GM19372 (cell line): ENCODE measurements at regions not wholly inside any gene's neighbourhood (a gene's known extent, or its start where the extent isn't known, plus 50 kb on each side); places are given as distances from the start of the nearest gene placed in this dataset.

Source experiments
- ATAC-seq: cut with Tn5 transposase; IDR thresholded peaks from one replicate; pipeline ENCODE4 v1.9.1; 2021; ENCODE audit warnings: mild to moderate bottlenecking, low read depth, moderate library complexity; ENCODE audit not compliant: unreplicated experiment

DNA sequence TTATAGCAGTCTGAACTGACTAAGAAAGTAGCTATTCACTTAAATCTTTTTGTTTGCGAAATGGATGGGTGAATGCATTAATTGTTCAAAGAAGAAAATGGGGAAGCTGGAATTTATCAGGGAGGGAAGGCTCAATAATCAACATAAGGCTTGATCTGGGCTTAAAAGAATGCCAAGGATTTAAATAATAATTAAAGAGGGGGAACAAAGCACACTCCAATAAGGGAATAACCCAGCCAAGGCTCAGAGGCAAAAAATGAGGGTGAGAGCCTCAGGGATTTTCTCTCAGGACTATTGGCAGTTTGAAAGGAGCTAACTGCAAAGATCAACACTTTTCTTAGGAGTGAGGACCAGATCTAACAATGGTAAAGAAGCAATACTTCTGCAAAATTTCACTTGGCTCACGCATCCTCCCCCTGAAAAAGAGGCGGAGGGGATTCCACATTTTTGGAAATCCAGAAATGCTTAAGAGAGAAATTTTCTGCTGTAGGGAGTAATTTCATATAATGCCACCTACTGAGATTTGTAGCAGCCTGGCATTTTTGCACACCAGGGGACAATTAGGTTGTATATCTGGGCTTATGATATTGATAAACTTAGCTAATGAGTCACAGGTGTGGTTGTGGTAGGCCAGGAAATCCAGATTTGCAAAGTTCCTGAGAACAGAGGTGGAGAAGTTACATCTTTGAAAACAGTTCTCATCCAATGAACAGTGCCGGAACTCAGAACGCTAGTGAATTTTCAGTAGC, 405.1 kb downstream of the TUSC7 start:
- ATAC-seq = no peak

DNA sequence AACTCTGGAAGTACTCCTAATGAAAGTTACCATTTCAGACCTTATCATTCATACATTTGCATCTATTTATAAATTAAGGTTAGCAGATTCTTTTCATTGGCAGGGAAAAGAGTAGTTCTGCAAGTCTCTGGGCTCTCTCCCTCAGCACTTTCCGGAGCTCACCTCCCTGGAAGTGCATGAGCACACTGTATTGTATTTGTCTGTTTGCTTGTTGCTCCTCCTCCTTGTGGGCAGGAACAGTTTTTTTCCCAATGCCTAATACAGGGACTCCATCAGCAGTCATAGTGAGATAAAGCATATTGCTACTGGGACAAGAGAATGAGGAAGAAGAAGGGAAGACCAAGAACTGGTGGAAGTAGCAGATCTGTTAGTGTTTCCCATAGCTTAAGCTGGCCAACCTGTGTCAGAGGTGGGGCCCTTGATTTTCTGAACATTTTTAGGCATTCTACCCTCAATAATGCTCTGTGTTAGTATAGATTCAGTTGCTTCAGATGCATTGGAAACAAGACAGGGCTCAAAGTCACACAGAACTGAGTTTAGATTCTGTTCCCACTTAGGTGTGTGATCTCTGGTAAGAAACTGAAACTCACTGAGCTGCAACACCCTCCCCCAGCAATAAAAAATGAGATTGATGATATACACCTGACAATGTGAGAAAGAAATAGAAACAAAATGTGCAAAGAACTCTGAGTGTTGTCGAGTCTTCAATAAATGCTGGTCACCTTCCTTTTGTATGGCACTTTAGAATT, 407.8 kb downstream of the TUSC7 start:
- ATAC-seq = no peak

DNA sequence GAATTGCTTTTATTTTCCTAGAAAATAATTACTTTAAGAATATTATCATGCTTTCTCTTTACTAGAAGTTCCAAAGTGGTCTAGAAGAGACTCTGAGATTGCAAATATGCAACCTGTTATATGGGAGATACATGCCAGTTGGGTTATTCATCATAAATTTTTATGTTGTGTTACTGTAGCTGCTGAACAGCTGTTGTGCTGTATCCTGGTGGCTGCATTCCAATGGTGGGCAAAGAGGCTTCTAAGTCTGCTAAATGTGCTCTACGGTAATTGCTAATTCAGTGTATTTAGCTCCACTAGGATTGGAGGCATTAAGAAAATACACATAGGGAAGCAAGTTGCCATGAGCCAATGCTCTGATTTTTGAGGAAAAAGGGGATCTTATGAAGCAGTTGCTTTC, 409.0 kb downstream of the TUSC7 start:
- ATAC-seq = no peak

DNA sequence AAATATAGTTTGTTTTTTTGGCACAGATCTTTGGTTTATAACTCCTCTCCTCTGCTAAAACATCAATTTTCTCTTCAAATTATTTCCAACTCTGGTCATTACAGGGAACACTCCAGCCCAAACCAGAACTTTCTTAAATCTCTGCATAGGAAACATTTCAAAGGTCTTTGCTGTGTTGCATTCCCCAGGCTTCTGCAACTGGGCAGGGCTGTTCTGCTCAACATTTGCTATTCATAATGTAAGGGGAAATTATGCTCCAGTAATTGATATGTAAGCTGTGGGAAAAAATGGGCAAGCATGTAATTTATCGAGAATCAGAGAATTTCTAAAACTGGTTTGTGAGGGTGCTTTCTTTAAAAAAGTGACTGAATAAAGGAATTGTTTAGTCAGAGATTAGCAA, 410.4 kb downstream of the TUSC7 start:
- no peak for ATAC-seq

DNA sequence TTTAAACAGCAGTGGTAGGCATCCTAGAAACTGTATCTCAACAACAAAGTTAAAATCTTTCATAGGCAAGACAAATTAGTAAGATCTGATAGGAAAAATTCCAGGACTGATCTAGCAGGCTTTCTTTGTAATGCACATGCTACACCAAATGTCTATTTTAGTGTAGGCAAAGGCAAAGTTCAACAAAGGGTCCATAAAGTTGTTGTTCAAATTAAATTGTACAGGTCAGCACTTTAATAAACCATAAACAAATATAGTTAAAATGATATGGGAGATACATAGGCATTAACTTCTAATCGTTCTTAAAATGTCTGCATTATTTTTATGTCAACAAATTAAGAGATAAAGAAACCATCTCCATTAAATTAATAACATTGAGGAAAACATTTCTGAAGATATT, 413.0 kb downstream of the TUSC7 start:
- ATAC-seq = no peak

DNA sequence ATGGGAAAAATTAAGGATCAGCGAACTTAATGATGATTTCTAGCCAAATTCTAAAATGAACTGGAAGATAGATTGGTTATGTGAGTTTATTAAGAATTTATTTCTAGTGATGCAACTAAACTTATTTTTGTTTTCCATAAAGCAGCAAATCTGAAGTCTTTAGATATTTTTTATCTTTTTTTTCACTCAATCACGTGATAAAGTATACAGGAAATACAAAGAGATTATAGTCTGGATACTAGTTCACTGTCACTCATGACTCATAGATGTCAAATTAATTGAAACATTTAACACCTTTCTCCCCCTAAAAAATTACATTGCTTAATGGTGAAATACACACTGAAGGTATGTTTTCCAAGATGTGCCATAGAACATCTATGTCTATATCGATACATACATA, 416.9 kb downstream of the TUSC7 start:
- ATAC-seq = no peak

DNA sequence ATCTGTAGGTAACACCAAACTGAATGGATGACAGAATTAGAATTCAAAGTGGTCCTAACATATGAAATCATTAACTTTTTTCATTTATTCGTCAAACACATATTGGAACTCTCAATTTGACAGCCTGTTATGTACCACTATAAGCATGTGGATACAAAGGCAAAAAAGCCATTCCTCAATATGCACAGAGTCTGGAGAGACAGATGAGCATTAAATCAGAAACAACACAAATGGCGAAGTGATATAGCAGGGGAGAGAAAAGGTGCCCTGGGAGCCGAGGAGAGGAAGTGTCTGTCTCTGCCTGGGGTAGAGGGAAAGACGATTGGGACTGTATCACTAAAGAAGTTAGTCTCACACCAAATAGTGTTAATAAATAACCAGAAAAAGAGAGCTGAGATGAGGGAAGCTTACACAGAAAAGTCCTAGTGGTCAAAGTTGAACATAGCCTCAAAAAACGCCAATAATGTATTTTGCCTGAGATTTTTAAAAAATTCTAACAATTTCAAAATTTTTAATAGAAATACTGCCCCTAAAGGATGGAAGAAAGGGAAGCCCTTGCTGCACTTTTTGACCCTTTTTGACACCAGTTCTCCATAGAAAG, 417.5 kb downstream of the TUSC7 start:
- ATAC-seq = no peak

DNA sequence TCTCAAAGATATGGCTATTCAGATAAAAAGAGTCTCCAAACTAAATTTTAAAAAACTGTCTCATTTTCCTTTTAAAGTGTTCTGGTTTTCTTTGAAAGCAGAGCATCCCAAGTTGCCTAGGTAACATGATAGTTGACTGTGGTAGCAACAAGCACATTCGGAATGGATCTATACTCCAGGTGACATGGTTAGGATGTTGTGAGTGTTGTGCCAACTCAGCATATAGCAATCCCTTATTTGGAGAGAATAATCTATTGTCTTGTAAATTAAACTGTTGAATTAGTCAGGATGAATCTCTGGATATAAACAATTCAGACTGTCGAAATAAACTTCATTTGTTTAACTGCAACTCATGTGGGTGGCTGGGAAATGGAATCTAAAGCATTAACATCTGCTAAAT, 418.6 kb downstream of the TUSC7 start:
- no peak for ATAC-seq

DNA sequence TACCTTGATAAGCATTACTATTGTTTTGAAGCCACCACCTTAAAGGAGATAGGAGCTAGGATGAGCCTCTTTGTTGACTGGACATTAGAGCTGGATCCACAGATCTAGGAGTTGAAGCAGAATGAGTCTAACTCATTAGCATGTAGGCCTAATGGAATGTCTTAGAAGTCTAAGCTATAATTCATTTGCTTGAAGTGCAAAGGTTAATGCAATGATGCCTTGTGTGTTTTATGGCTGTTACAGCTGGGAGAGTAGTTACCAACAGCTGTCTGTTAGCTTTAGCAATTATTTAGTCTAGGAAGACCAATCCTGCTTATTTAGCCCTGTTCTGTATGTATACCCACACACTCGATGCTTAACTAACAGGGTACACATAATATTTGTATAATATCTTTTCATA, 419.3 kb downstream of the TUSC7 start:
- ATAC-seq = no peak

DNA sequence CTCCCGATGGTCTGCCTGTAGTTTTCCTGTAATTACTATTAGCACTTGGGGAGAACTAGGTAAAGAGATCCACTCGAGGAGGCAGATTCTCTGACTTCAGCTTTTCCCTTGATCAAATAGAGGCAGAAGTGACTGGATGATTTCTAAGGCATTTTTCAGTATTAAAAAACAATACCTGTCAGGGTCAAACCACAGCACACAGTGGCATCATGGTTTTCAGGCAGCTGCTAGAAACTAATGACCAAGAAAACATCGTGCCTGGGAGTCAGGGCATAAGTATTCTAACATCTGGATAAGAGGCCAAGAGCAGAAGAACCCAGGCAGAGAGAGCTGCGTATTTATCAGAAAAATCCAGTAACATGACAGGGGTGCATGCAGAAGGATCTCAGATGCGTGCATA, 419.9 kb downstream of the TUSC7 start:
- no peak for ATAC-seq

DNA sequence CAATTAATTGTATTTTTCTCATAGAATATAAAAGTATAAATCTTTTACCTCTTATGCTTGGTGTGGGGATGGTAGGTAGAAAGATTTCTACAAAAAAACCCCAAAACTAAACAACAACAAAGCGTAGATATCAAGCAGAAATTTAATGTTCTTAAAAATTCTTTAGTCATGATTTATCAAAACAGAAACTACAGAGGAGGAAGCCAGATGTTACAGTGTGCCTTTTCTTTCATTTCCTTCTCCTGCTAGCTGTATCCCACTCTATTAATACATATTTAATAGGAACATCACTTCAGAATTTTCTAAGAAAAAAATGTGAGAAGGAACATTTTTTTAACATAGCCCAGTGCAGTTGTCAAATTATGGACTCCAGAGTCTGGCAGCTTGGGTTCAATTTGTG, 420.6 kb downstream of the TUSC7 start:
- no peak for ATAC-seq

DNA sequence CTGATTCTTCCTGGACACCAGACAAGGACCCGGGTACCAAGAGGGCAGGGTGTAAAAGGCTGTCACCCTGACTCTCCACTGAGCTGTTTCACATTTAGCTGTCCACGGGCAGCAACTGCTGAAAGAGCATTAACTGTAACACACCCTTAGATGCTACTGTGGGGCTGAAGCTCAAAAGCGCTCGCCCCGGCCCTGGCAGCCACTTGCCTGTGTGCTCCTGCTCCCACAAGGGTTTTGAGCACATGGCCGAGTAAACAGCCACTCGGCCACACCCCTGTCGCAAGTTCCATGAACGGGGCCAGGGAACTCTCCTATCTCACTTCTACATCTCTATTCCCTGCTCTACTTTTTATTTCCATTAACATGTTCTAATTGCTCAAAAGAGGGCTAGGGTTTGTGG, 421.7 kb downstream of the TUSC7 start:
- ATAC-seq = no peak

DNA sequence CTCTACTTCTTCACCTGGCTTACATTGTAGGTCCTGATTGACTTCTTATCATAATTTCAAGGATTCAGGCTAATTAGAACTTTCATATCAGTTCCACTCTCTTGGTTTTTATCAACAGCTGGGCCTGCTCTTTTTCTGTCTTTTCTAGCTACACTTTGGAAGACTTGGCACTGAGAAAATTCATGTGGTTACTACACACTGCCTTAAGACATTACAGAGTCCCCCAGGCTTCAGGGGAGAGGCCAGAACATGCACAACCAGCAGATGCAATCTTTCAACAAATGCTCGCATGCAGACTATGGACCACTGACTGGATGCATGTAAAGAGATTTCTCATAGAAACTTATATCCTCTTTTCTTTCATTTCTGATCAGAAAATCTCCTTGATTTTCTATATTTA, 423.5 kb downstream of the TUSC7 start:
- no peak for ATAC-seq

DNA sequence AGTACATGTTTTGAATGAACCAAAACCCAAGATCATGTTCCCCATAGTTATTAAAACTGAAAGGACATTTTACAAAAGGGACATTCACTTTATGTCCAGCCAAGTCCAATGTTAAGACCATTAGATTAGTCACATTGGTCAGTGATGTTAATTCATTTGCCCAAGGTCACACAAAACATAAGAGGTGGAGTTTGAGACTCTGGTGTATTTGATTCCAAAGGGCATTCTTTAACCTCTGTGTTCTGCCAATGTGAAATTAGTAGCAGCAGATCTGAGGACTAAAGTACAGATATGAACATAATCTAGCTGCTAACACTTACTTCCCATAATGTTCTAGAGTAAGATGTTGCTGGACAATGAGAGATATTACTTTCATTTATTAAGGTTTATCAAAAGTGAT, 425.6 kb downstream of the TUSC7 start:
- ATAC-seq = no peak

DNA sequence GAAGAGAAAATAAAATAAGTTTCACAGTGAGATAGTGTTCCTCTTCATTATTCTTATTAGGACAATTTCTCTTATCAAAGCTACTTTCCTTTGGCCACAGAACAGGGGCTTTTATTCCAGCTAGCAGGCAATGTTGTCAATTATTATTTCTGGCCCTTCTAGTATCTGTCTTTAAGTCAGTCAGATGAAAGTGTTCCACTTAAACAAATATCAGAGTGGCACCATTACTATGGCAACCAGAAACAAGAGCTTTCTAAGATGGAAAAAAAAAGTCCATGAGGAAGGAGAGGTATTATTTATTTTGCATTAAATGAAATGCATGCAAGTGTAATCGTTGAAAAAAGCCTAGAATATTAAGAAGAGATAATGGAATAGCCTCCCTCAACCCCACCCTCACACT, 426.4 kb downstream of the TUSC7 start:
- no peak for ATAC-seq

DNA sequence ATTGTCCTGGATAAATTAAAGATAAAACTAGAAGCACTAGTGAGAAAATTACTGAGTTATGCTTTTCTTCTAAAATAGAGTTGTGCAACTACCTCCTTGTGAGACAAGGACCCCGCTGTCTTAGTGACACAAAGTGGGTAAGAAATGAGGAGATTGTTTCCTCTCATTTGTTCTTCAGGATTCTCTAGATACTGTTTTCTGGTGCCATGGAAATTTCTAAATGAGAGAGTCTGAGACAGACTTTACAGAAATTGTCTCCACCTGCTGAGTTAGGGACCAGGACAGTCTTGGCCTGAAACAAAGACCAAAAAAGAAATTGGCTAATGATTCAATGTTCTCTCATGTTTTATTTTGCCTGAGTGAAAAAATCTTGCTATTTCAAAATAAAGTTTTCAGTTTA, 427.5 kb downstream of the TUSC7 start:
- no peak for ATAC-seq

DNA sequence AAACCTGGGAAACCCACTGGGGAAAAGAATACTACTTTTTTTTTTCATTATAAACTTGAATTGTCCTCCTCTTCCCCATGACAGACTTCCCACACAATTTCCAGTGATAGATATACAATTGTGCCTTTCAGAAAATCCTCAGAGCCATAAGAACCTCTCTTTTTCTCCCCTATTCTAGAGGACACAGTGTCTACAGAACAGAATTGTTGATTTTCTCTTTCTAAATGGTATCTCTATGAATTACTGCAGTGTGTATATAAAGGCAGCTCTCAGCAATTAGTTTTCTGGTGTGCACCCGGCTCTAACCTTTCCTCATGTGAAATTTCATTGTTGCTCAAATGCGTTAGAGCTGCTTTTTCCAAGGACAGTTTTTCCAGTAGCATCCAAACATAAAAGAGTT, 430.1 kb downstream of the TUSC7 start:
- ATAC-seq = no peak

DNA sequence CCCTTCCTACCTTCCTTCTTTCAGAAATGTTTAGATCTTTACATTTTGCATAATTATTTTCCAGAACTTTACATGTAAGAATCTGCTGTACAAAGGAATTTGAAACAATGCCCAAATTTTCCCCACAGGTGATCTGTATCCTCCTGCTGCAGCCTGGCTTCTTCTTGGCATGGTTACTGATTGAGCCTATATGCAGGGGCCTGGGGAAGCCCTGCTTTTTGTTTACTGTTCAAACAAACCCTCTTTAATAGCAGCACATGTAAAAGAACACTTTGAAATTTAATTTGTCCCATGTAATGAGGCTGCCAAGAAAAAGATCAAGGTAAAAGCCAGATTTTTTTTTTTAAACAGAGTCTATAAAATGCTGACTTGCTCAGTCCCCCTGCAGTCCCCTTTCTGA, 432.2 kb downstream of the TUSC7 start:
- ATAC-seq = no peak

DNA sequence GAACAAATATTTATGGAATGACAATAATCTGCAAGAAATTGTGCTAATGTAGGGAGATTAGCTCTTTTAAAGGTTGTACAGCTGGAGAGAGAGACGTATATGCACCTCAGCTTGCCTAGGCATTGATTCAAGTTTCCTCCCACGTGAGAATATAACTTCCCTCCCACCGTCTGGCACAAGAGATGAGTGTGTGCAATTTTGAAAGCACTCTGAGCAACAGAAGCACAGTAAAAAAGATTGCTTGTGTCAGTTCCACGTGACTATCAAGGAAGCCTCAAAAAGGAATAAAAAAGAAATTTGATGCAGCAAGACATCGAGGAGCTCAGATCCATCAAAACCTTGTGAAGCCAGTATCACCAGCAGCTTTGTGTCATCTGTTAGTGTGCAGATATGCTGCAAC, 435.3 kb downstream of the TUSC7 start:
- no peak for ATAC-seq

DNA sequence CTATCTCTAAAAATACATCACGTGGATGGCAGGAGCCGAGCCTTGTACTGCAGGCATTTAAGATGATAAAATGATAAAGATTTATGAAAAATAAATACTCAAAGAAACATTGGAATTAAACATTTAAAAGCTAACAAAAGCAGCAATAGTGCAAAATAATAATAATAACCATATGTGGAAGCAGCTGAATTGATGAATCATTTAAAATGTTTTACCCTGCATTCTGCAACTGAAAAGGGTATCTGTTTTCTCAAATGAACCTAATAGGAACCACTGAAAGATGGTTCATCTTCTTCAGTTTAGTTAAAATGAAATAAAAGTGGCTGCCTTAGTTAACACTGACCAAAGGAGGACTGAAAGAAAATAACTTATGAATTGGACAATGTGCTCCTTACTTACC, 436.1 kb downstream of the TUSC7 start:
- no peak for ATAC-seq

DNA sequence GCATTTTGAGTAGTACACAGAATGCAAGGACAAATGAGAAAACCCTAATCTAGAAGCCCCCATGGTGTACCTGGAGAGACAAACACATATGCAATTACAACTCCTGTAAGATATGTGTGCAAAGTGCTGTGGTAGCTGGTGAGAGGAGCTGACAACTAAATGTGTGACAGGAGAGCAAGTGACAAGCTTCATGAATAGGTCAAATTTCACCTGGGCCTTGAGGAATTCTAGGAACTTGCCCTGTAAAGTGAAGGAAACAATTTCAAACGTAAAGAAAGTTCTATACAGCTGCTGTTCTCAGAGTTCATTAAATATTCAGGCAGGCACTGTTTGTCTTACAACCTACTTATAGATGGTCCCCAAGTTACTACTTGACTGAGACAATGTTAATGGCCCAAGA, 437.0 kb downstream of the TUSC7 start:
- ATAC-seq = no peak

DNA sequence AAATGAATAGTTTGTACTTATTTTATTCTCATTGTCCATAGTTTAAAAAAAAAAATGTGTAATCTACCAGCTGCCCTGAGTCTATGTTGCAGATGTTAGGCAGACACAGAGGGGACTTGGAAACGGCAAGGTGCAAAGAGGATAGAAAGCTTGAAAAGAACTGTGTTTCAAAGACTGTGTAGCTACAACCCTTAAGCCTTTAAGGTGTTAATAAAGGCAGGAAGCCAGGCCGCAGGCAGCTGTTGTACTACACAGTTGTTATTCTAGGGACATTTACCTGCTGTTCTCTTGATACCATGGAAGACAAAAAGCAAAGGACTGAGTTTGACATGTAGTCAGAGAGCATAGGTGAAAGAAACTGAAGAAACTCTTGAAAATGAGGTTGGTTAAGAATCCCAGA, 440.0 kb downstream of the TUSC7 start:
- ATAC-seq = no peak
